Psoas muscle (tissue), 7 donors: ENCODE measurements at regions not wholly inside any gene's neighbourhood (a gene's known extent, or its start where the extent isn't known, plus 50 kb on each side); places are given as distances from the start of the nearest gene placed in this dataset.

ENCODE experiments used
- ATAC-seq, 4 donors: fragments of 200-7000 bp; cut with Tn5 transposase; one replicate each; pipeline ENCODE4 v1.9.1; 2020; ENCODE audit warnings: moderate library complexity in 3 of 4, mild to moderate bottlenecking in 2 of 4
- DNase-seq, 2 donors: peaks; one replicate each; pipeline ENCODE4 v3.0.0-alpha.2; 2020
- H3K27ac ChIP-seq: fragments of 200-600 bp; one replicate; pipeline ENCODE4 v1.8.0; 2022
- H3K27me3 ChIP-seq, 3 donors: fragments of 200-600 bp in 1 of 3; one replicate each; pipeline versions ENCODE4 v1.6.1 to v1.8.0; 2013 to 2022; ENCODE audit warnings: low read length in 2 of 3, mild to moderate bottlenecking in 2 of 3, moderate library complexity in 1 of 3; ENCODE audit not compliant: insufficient read depth in 3 of 3
- H3K36me3 ChIP-seq, 2 donors: fragments of 200-600 bp in 1 of 2; one replicate each; pipeline versions ENCODE4 v1.6.1 to v1.8.0; 2013 to 2022; ENCODE audit warnings: low read depth in 1 of 2, mild to moderate bottlenecking in 1 of 2, moderate library complexity in 1 of 2; ENCODE audit not compliant: insufficient read depth in 1 of 2
- H3K4me1 ChIP-seq: fragments of 200-600 bp; one replicate; pipeline ENCODE4 v1.8.0; 2022
- H3K4me3 ChIP-seq: fragments of 200-600 bp; one replicate; pipeline ENCODE4 v1.8.0; 2022; ENCODE audit warnings: mild to moderate bottlenecking
- H3K9me3 ChIP-seq: fragments of 200-600 bp; one replicate; pipeline ENCODE4 v1.8.0; 2022
- CTCF ChIP-seq: fragments of 200-600 bp; IDR thresholded peaks from one replicate; pipeline ENCODE4 v1.8.0; 2022; ENCODE audit warnings: antibody characterized with exemption
- WGBS, 3 donors: extraction: QIAGEN DNeasy Blood & Tissue Kit; methylation state at CpG; one replicate each; pipeline versions ENCODE4 v1.1.6 to v1.1.7; 2013; 5-methylcytosine and 5-hydroxymethylcytosine counted together
- intact Hi-C, 2 donors: fragments of 100-400 bp; cut with DNase I; formaldehyde crosslinking; loops; one replicate each; pipeline versions ENCODE4 v1.11.0 to v1.14.2; 2022
- donor health status: healthy with polysubstance abuse.
- donor health status: DM: no; HTN: no; CAD: no; lungs with moderate emphysema.
- donor health status: Bipolar disorder and iron deficiency.
- donor health status: healthy.
- donor health status: DM: yes; HTN: yes; CAD: no.
- donor health status: DM: no; HTN: no; CAD: no.
- donor health status: DM: yes; HTN: yes; CAD: no.

DNA sequence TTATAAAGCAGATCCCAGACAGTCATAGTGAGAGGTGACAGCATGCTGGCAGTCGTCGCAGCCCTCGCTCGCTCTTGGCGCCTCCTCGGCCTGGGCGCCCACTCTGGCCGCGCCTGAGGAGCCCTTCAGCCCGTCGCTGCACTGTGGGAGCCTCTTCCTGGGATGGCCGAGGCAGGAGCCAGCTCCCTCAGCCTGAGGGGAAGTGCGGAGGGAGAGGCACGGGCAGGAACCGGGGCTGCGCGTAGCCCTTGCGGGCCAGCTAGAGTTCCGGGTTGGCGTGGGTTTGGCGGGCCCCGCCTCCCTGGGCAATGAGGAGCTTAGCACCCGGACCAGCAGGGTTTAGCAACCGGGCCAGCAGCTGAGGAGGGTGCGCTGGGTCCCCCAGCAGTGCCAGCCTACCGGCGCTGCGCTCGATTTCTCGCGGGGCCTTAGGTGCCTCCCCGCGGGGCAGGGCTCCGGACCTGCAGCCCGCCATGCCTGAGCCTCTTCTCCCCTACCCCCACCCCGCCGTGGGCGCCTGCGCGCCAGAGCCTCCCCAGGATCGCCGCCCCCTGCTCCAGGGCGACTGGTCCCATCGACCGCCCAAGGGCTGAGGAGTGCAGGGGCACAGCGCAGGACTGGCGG lies 451.2 kb upstream of the DCN start:
- WGBS, 3 donors = 98 to 99% (median 98%) methylated on average over 39 to 47 of the region's 47 CpGs
- Histone ChIP-seq H3K27ac (no peak overlapping the region), H3K36me3 (no peaks in the 10 kb centered on the region), H3K4me1 (no peaks in the 10 kb centered on the region), H3K27me3 (no peaks in the 10 kb centered on the region), H3K4me3 (no peak overlapping the region), H3K9me3 (no peaks in the 10 kb centered on the region)
- TF ChIP-seq CTCF = no peak
- intact Hi-C loops = no loop called here
- ATAC-seq = no peak
- peak in 1 of 2 donors; percentile 46 for DNase-seq

DNA sequence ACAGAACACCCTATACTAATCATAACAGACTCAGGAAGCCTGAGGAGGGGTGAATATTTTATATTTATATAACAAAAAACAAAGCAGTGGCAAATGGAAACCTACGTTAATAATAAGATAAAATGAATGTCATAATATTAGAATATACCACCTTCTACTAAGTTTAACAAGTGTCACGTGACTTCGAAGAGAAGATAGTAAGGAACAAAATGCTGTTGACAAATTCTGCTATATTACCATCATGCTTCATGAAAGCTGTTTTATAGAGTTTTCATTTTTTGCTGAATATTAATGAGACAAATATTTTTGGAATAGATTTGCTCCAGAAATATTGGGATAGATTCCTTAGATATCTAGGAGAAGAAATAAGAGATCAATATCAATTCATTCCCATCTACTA lies 450.6 kb upstream of the DCN start:
- H3K9me3 ChIP-seq = no peaks in the 10 kb centered on the region
- no peak for ATAC-seq
- 94 to 99% (median 99%) methylated on average over 3 of the region's 3 CpGs for WGBS, 3 donors
- H3K36me3 ChIP-seq = no peaks in the 10 kb centered on the region
- no peak overlapping the region for H3K27ac ChIP-seq
- H3K4me3 ChIP-seq = no peak overlapping the region
- DNase-seq = no peak
- H3K4me1 ChIP-seq = no peaks in the 10 kb centered on the region
- intact Hi-C loops = no loop called here
- no peaks in the 10 kb centered on the region for H3K27me3 ChIP-seq
- no peak for TF ChIP-seq CTCF

DNA sequence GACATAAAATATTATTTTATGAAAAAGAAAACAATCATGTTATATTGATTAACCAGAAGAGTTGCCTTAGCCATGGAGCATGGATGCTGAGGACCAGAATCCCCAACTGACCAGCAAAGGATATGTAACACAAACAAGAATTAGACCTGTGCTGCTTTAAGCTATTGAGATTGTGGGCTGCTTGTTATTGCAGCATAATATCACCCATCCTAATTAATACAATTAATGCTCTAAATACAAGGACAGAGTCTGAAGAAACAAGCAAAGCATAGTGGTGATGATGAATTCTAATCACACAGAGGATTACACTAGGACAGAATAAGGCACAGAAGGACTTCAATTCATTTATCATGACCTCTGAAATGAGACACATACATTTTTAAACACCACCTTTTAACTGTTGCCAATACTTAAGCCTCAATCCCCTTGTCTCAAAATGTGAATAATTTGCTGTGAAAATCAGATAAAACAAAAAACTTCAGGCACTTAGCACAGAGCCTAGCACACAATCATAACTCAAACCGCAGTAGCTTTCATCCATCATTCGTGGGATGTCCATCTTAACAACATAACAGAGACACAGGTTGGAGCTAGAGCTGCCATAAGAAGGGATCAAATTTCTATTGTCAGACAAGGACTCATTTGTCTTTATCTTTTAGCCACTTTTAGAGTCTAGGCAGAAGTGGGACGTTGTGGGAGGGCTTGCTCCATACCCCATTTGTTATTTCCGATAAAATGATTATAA lies 449.6 kb upstream of the DCN start:
- no peaks in the 10 kb centered on the region for H3K9me3 ChIP-seq
- H3K27me3 ChIP-seq = no peaks in the 10 kb centered on the region
- TF ChIP-seq CTCF = no peak
- no peaks in the 10 kb centered on the region for H3K4me1 ChIP-seq
- no peak for DNase-seq
- 78 to 88% (median 84%) methylated on average over 4 of the region's 4 CpGs for WGBS, 3 donors
- H3K36me3 ChIP-seq = no peaks in the 10 kb centered on the region
- no peak overlapping the region for H3K4me3 ChIP-seq
- H3K27ac ChIP-seq = no peak overlapping the region
- intact Hi-C loops = no loop called here
- ATAC-seq = no peak

DNA sequence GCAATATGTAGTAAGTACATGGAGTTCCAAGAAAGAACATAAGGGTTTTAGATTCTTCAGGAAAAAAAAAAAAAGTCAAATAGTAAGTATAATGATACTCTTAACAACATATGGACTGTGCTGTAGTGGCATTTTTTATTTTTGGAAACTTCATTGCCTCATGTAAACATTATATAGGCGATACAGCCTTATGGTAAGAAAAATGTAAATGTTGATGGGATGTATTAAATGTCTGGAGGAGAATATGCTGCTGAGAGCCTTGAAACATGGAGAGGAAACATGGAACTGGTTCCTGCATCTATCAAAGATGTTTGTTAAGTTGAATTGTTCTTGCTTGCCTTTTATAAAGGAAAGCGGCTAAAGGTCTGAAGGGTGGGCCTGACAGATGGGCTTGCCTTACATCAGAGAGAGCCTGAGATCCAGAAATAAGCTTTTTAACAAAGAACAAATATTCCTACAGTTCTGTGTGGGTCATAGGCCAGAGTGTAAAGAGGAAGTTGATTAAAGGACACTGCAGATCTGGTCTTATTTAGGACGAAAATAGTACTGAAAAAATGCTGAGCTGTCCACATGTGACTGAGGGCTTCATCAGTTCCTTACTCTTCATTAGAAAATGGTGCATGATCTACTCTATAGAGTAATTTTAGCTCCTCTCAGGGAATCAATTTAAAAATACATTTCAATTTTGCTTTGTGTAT lies 448.1 kb upstream of the DCN start:
- H3K36me3 ChIP-seq = no peaks in the 10 kb centered on the region
- H3K9me3 ChIP-seq = no peaks in the 10 kb centered on the region
- 84 to 86% (median 86%) methylated on average over 3 of the region's 3 CpGs for WGBS, 3 donors
- H3K4me1 ChIP-seq = no peaks in the 10 kb centered on the region
- TF ChIP-seq CTCF = no peak
- H3K27ac ChIP-seq = no peak overlapping the region
- DNase-seq (no peak), ATAC-seq (no peak)
- H3K27me3 ChIP-seq = no peaks in the 10 kb centered on the region
- no peak overlapping the region for H3K4me3 ChIP-seq
- intact Hi-C loops = no loop called here
